Thyroid gland (tissue), 4 donors: ENCODE measurements at regions not wholly inside any gene's neighbourhood (a gene's known extent, or its start where the extent isn't known, plus 50 kb on each side); places are given as distances from the start of the nearest gene placed in this dataset.

Source experiments
- POLR2A ChIP-seq, 2 donors: fragments of 450-650 bp; IDR thresholded peaks; one replicate each; pipeline ENCODE4 v1.6.1; 2017; ENCODE audit warnings: antibody characterized with exemption in 2 of 2, mild to moderate bottlenecking in 2 of 2, moderate library complexity in 1 of 2
- TF ChIP-seq, protein P1 (sequence below), 6 experiments: fragments of 200-600 bp in 3 of 6; fragments of 450-650 bp in 3 of 6; sonication (generic) in 3 of 6; IDR thresholded peaks; one replicate each; pipeline ENCODE4 v1.5.1; 2016 to 2019; ENCODE audit warnings: antibody characterized with exemption in 6 of 6, mild to moderate bottlenecking in 2 of 6, inconsistent platforms in 1 of 6, moderate library complexity in 1 of 6

DNA sequence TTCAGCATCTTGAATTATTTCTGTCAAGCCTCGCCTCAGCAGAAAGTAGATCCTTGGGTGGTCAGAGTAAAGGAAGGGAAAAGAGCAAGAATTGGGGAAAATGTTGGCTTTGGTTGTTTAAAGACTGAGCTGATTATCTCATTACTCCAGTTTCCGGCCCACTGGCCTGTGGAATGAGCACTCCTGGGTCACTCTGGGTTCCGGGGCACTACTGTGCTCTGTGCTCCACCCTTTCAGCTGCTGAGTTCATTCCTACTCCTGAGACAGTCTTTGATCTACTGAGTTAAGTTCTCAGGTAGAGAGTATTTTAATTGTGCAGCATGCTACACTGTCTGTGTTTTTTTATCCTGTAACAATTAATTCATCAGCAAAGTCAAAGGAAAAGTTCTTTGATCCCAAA, 427.7 kb downstream of the CDH2 start:
- TF ChIP-seq, protein P1, sequence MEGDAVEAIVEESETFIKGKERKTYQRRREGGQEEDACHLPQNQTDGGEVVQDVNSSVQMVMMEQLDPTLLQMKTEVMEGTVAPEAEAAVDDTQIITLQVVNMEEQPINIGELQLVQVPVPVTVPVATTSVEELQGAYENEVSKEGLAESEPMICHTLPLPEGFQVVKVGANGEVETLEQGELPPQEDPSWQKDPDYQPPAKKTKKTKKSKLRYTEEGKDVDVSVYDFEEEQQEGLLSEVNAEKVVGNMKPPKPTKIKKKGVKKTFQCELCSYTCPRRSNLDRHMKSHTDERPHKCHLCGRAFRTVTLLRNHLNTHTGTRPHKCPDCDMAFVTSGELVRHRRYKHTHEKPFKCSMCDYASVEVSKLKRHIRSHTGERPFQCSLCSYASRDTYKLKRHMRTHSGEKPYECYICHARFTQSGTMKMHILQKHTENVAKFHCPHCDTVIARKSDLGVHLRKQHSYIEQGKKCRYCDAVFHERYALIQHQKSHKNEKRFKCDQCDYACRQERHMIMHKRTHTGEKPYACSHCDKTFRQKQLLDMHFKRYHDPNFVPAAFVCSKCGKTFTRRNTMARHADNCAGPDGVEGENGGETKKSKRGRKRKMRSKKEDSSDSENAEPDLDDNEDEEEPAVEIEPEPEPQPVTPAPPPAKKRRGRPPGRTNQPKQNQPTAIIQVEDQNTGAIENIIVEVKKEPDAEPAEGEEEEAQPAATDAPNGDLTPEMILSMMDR (IDR thresholded peaks at IDR 0.05), result no peak
- TF ChIP-seq POLR2A (IDR thresholded peaks at IDR 0.05), result no peak
